GM19238 (cell line): ENCODE measurements at regions not wholly inside any gene's neighbourhood (a gene's known extent, or its start where the extent isn't known, plus 50 kb on each side); places are given as distances from the start of the nearest gene placed in this dataset.

Experiments used
- DNase-seq: peaks from one replicate; pipeline ENCODE4 v3.0.0; 2011; ENCODE audit warnings: low spot score; ENCODE audit not compliant: insufficient read length

GRCh38 chr11:15896530-15896929 lies 459.8 kb downstream of the SOX6 start:
- DNase-seq: no peak

DNA sequence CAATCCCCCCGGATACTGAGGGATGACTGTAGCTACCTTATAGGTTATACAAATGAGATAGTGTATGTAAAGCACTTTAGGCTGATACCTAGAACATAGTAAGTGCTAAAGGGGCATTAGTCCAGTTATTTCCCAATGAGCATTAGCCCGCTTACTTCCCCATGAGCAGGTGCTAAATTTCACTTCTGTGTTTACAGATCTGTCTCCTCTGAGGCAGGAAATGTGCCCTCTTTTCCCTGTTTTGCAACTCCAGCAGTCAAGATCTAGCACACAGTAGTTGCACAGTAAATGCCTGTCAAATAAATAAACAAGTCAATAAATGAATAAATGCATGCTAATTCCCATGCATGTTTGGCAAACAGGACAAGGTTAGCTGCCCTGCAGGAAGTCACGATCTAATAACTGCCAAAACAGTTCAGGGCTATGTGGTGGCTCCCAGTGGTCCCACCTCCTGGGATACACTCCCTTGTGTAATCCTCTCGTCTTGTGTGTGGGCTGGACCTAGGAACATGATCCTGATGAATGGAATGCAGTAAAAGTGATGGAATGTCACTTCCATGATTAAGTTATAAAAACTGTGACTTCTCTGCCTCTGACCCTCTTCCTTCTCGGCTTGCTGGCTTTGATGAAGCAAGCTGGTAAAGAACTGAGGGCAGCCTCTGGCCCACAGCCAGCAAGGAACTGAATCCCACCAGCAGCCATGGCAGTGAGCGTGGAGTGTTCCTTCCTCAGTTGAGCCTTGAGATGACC lies 459.0 kb downstream of the SOX6 start:
- DNase-seq: no peak

GRCh38 chr11:15901054-15901453 lies 455.3 kb downstream of the SOX6 start:
- DNase-seq: no peak

- DNase-seq: no peak
Observed at GRCh38 chr11:15901790-15902189, 454.6 kb downstream of the SOX6 start.

GRCh38 chr11:15903246-15903645 lies 453.1 kb downstream of the SOX6 start:
- DNase-seq: no peak

DNA sequence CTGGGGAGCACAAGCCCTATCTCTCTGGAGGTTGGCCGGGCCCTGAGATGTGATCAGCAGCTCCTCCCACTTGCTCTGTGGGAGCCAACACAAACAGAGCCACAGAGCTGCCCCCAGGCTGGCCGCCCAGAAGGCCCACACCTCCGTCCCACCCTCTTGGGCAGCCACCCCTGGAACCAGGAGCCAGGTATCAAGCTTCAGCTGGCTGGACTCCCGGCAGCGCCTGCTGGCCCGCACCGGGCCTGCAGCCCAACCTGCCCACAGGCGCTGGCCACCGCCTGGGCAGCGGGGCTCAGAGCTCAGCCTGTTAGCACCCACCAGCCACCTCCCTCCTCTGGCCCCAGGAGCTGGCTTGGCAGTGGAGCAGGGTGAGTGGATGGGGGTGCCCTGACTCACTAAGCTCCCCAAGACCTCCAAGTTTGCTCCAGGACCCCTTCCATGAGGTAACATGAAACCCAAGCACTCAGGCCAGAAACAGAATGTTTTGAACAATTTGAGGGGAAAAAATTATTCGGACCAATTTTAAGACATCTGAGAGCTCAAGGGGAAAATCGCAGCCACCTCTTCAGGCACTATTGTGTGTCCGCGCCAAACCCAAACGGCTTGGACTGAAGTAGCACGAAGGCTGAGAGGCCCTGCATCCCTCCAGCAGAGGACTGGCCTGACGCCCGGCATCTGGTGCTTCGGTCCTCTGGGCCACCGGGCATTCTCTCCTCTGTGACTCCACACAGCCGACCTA lies 450.8 kb downstream of the SOX6 start:
- DNase-seq: no peak

DNA sequence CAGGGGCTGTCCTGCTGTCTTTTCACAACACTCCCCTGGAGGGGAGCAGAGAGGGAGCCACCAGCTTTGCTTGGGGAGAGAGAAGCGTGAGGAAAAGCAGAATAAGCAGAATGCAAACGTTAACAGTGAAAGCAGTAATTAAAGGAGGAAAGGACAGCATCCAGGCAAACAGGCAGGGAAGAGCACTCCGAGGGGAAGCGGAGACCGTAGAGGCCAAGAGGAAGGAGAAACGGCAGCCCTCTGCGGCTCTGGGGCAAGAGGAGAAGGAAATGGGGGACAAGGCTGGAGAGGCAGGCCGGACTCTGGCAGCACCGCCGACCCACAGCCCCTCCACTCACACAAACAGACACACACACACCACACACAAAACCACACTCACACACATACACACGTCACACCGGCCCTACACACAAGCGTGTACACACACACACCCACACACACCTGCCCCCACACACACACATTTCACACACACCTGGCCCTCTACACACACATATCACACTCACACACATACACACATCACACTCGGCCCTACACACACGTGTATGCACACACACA lies 449.8 kb downstream of the SOX6 start:
- no peak for DNase-seq

GRCh38 chr11:15907806-15908205 lies 448.5 kb downstream of the SOX6 start:
- no peak for DNase-seq

GRCh38 chr11:15909937-15910598 lies 446.3 kb downstream of the SOX6 start:
- no peak for DNase-seq

DNA sequence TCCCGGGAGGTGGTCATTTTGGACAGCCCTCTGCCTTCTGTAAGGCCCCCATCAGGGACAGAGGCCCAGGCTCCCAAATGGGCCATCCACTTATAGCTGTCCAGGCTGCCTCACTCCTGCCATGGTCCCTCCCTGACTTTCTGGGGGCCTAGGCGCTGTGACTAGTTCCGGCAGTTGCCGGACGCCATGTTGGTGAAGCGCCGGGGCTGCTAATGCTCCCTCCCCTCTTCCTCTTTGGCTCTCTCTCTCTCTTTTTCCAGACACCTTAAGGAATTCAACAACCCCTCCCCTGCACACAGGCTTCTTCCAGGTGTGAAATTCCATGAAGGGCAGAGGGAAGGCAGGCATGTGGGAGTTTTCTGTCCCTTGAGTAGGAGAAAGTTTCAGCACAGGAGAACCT lies 445.6 kb downstream of the SOX6 start:
- no peak for DNase-seq

GRCh38 chr11:15911377-15912044 lies 444.8 kb downstream of the SOX6 start:
- no peak for DNase-seq

GRCh38 chr11:15912291-15912690 lies 444.1 kb downstream of the SOX6 start:
- DNase-seq: no peak

DNA sequence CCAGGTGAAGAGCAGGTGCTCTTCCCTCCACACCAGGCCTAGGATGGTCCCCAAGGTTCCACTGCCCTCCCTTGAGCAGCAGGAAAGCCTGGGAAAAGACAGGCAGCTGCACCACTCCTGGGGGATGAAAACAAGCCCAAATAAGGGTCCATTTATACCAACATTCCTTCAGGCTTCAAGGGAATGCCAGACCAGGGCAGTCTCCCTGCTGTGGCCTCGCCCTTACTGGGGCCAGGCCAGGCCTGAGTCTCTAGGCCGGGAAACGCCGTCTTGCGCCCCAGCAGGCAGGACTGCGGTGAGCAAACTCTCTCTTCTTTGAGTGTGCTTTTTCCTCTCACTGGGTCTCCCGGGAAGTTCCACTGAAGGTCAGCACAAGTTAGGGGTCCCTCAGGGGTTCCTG lies 443.5 kb downstream of the SOX6 start:
- no peak for DNase-seq

- DNase-seq: no peak
Observed at GRCh38 chr11:15913261-15913660, 443.1 kb downstream of the SOX6 start.
